ENCODE measurements at regions not wholly inside any gene's neighbourhood (a gene's known extent, or its start where the extent isn't known, plus 50 kb on each side); places are given as distances from the start of the nearest gene placed in this dataset.

DNA sequence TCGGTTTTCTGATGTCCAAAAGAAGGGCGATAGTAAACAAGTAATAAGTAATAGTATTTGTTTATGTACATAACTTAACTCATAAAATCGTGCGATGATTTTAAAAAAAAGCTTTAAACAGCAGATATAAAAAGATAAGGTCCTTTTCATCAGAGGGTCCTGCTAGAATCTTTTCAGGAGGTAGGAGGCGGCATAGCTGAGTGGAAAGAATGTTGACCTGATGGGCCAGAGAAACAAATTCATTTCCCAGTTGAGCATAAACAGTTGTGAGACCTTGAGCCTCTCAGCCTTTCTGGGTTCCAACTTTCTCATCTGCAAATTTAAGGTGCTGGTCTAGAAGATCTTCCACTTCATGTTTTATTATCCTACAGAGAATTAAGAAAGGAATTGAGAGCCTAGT, 173.5 kb downstream of the LACC1 start:
- TF ChIP-seq, protein P1, sequence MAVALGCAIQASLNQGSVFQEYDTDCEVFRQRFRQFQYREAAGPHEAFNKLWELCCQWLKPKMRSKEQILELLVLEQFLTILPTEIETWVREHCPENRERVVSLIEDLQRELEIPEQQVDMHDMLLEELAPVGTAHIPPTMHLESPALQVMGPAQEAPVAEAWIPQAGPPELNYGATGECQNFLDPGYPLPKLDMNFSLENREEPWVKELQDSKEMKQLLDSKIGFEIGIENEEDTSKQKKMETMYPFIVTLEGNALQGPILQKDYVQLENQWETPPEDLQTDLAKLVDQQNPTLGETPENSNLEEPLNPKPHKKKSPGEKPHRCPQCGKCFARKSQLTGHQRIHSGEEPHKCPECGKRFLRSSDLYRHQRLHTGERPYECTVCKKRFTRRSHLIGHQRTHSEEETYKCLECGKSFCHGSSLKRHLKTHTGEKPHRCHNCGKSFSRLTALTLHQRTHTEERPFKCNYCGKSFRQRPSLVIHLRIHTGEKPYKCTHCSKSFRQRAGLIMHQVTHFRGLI (tag by site-specific recombination; IDR thresholded peaks at IDR 0.05), result no peak
- TF ChIP-seq ZNF768 (tag by site-specific recombination; IDR thresholded peaks at IDR 0.05) (no peak), ZNF510 (tag by site-specific recombination; IDR thresholded peaks at IDR 0.05; ENCODE audit: insufficient replicate concordance) (no peak), TCF7L2 (IDR thresholded peaks at IDR 0.05; ENCODE audit: borderline replicate concordance, low read depth, low read length) (no peak)
- TF ChIP-seq, protein P2, sequence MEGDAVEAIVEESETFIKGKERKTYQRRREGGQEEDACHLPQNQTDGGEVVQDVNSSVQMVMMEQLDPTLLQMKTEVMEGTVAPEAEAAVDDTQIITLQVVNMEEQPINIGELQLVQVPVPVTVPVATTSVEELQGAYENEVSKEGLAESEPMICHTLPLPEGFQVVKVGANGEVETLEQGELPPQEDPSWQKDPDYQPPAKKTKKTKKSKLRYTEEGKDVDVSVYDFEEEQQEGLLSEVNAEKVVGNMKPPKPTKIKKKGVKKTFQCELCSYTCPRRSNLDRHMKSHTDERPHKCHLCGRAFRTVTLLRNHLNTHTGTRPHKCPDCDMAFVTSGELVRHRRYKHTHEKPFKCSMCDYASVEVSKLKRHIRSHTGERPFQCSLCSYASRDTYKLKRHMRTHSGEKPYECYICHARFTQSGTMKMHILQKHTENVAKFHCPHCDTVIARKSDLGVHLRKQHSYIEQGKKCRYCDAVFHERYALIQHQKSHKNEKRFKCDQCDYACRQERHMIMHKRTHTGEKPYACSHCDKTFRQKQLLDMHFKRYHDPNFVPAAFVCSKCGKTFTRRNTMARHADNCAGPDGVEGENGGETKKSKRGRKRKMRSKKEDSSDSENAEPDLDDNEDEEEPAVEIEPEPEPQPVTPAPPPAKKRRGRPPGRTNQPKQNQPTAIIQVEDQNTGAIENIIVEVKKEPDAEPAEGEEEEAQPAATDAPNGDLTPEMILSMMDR (tag by site-specific recombination; IDR thresholded peaks at IDR 0.05), result no peak
